Endothelial cell of umbilical vein (primary cell): ENCODE measurements at regions not wholly inside any gene's neighbourhood (a gene's known extent, or its start where the extent isn't known, plus 50 kb on each side); places are given as distances from the start of the nearest gene placed in this dataset.

Experiments used
- BruUV-seq: library from RNA; stranded (reverse); fragments of 400-500 nt; replicated peaks from 2 replicates; lab custom pipeline; 2021; lab: Mats Ljungman, UMichigan
- CTCF ChIA-PET: fragments of 300-600, 350-600 bp; sonication (Branson Sonifier 250); formaldehyde crosslinking; loops from one replicate; lab custom pipeline; 2021; ENCODE audit warnings: antibody characterized with exemption, inconsistent platforms; lab: Charles Lee
- POLR2A ChIA-PET: fragments of 300-600, 350-600 bp; sonication (Branson Sonifier 250); formaldehyde crosslinking; loops from one replicate; lab custom pipeline; 2021; ENCODE audit warnings: antibody characterized with exemption, inconsistent platforms; lab: Charles Lee
- DNase-seq: peaks from one replicate; pipeline ENCODE4 v3.0.0-alpha.2; 2011; ENCODE audit warnings: low read depth, low spot score
- FAIRE-seq: peaks from 2 replicates; lab custom pipeline; 2011; peaks lifted over from hg19 to GRCh38; lab: Jason Lieb, UNC
- H2AFZ ChIP-seq: 2 replicates; pipeline ENCODE4 v1.6.0; 2012; ENCODE audit warnings: low read depth, low read length, control low read depth, inconsistent platforms
- H3K27ac ChIP-seq: 2 replicates; pipeline ENCODE4 v1.5.1; 2011; ENCODE audit warnings: low read depth, mild to moderate bottlenecking, control low read depth, low read length, moderate library complexity; ENCODE audit not compliant: insufficient read depth
- H3K27me3 ChIP-seq, 2 experiments: 2 replicates each; pipeline versions ENCODE4 v1.6.0 to v1.6.1; 2011; ENCODE audit warnings: low read length in 2 of 2, mixed read lengths in 1 of 2; ENCODE audit not compliant: control insufficient read depth in 2 of 2, insufficient read depth in 2 of 2
- H3K36me3 ChIP-seq, 2 experiments: 2 replicates in 1 of 2; 3 replicates in 1 of 2; pipeline ENCODE4 v1.5.1; 2011; ENCODE audit warnings: low read length in 2 of 2, mild to moderate bottlenecking in 1 of 2, moderate library complexity in 1 of 2; ENCODE audit not compliant: control insufficient read depth in 2 of 2, insufficient read depth in 2 of 2; ENCODE audit errors: extremely low read depth in 1 of 2
- H3K4me1 ChIP-seq: 3 replicates; pipeline ENCODE4 v1.5.1; 2011; ENCODE audit warnings: mild to moderate bottlenecking, low read length; ENCODE audit not compliant: control insufficient read depth, insufficient read depth; ENCODE audit errors: extremely low read depth
- H3K4me2 ChIP-seq: 2 replicates; pipeline ENCODE4 v1.6.1; 2011; ENCODE audit warnings: low read length, control low read depth, mixed read lengths; ENCODE audit not compliant: insufficient read depth
- H3K4me3 ChIP-seq, 3 experiments: fragments of 200-600 bp in 1 of 3; sonication (generic), shearing (Covaris generic) in 1 of 3; replicated peaks in 1 of 3; 2 replicates each; pipeline ENCODE4 v1.5.1; 2011 to 2016; ENCODE audit warnings: control low read depth in 3 of 3, low read length in 3 of 3, mild to moderate bottlenecking in 2 of 3, inconsistent platforms in 1 of 3, low read depth in 1 of 3, moderate library complexity in 1 of 3; ENCODE audit not compliant: insufficient read depth in 1 of 3
- H3K79me2 ChIP-seq: 2 replicates; pipeline ENCODE4 v1.6.0; 2012; ENCODE audit warnings: low read length, inconsistent platforms; ENCODE audit not compliant: control insufficient read depth, insufficient read depth
- H3K9ac ChIP-seq: replicated peaks from 2 replicates; pipeline ENCODE3; 2011; ENCODE audit warnings: low read length, control low read depth; ENCODE audit not compliant: insufficient read depth; ENCODE audit errors: extremely low read depth
- H3K9me1 ChIP-seq: replicated peaks from 3 replicates; pipeline ENCODE4 v1.6.0; 2011; ENCODE audit warnings: mild to moderate bottlenecking, low read length; ENCODE audit not compliant: control insufficient read depth, insufficient read depth; ENCODE audit errors: extremely low read depth
- H3K9me3 ChIP-seq: replicated peaks from 2 replicates; pipeline ENCODE4 v1.5.1; 2012; ENCODE audit warnings: low read length, inconsistent platforms; ENCODE audit not compliant: control insufficient read depth, insufficient read depth
- H4K20me1 ChIP-seq: replicated peaks from 2 replicates; pipeline ENCODE3; 2011; ENCODE audit warnings: mild to moderate bottlenecking, low read length; ENCODE audit not compliant: control insufficient read depth, insufficient read depth; ENCODE audit errors: extremely low read depth
- CTCF ChIP-seq, 2 donors: IDR thresholded peaks; 1 replicate in 1 of 2; 2 replicates in 1 of 2; pipeline ENCODE4 v1.5.1; 2011; ENCODE audit warnings: low read length in 2 of 2, mild to moderate bottlenecking in 2 of 2, moderate library complexity in 2 of 2, control low read depth in 1 of 2, inconsistent platforms in 1 of 2, low read depth in 1 of 2; ENCODE audit not compliant: insufficient read depth in 1 of 2; ENCODE audit errors: extremely low read depth in 1 of 2
- EZH2 ChIP-seq: IDR thresholded peaks from 2 replicates; pipeline ENCODE4 v1.6.1; 2012; ENCODE audit warnings: borderline replicate concordance, low read depth, mild to moderate bottlenecking, moderate library complexity, low read length, inconsistent platforms; ENCODE audit not compliant: severe bottlenecking
- FOS ChIP-seq: IDR thresholded peaks from 2 replicates; pipeline ENCODE4 v1.6.1; 2011; ENCODE audit warnings: mild to moderate bottlenecking, low read length, moderate library complexity, borderline replicate concordance; ENCODE audit not compliant: insufficient read depth
- GATA2 ChIP-seq: IDR thresholded peaks from 2 replicates; pipeline ENCODE4 v1.7.0; 2011; ENCODE audit warnings: low read depth, mild to moderate bottlenecking, moderate library complexity, mixed read lengths, low read length; ENCODE audit not compliant: insufficient read length, insufficient read depth
- JUN ChIP-seq: IDR thresholded peaks from 2 replicates; pipeline ENCODE4 v1.6.1; 2011; ENCODE audit warnings: borderline replicate concordance, low read depth; ENCODE audit not compliant: insufficient read length, insufficient read depth
- MAX ChIP-seq: IDR thresholded peaks from 2 replicates; pipeline ENCODE4 v1.6.1; 2011; ENCODE audit not compliant: insufficient read depth, insufficient read length
- MYC ChIP-seq: IDR thresholded peaks from one replicate; pipeline ENCODE4 v1.6.1; 2011; ENCODE audit warnings: mild to moderate bottlenecking, low read depth, low read length
- POLR2A ChIP-seq: IDR thresholded peaks from 2 replicates; pipeline ENCODE4 v1.6.1; 2012; ENCODE audit warnings: low read depth, mild to moderate bottlenecking, control low read depth, low read length
- POLR2AphosphoS5 ChIP-seq: IDR thresholded peaks from 2 replicates; pipeline ENCODE4 v1.6.1; 2012; ENCODE audit warnings: low read depth, mild to moderate bottlenecking, control low read depth, low read length, moderate library complexity; ENCODE audit not compliant: insufficient read depth
- dilution Hi-C: fragments of 300-500 bp; cut with MboI; formaldehyde crosslinking; loops from one replicate; pipeline ENCODE4 v1.15.0; 2019; ENCODE audit warnings: low sequenced_read_pairs; ENCODE audit not compliant: extremely low pct_ligation_motif_present
- intact Hi-C: fragments of 100-400 bp; cut with micrococcal nuclease; formaldehyde crosslinking; loops from one replicate; pipeline ENCODE4 v1.10.0; 2022

GRCh38 chr9:6152788-6153187 lies 62.8 kb upstream of the IL33 start:
- FAIRE-seq (no peak), DNase-seq (no peak)
- dilution Hi-C loops (no loop called here), intact Hi-C loops (no loop called here)
- BruUV-seq = TSS peak; percentile 52
- Histone ChIP-seq H3K79me2 (no peaks in the 10 kb centered on the region), H3K36me3 (no peaks in the 10 kb centered on the region), H3K27ac (peak overlapping the region; percentile 53), H3K9ac (no peak overlapping the region), H3K4me2 (no peak overlapping the region), H3K4me1 (peaks cover 23% of the 10 kb centered on the region), H4K20me1 (no peaks in the 10 kb centered on the region), H3K27me3 (no peaks in the 10 kb centered on the region), H2AFZ (no peak overlapping the region), H3K9me1 (no peaks in the 10 kb centered on the region), H3K4me3 (no peak overlapping the region), H3K9me3 (no peaks in the 10 kb centered on the region)
- POLR2A ChIA-PET = no interaction called here
- TF ChIP-seq EZH2 (no peak), FOS (no peak), JUN (no peak), CTCF (IDR thresholded peaks at IDR 0.05; ENCODE audit: extremely low read depth in 1 of 2, insufficient read depth in 1 of 2, low read depth in 1 of 2, low read length in 2 of 2) (no peak), MAX (no peak), GATA2 (no peak), MYC (no peak), POLR2AphosphoS5 (no peak), POLR2A (no peak)
- CTCF ChIA-PET = interaction anchor here (1.6 kb wide), 1 partner anchor 99 kb away, joined by 5 read pairs; no protein-coding TSS in a partner anchor
